ENCODE measurements at regions not wholly inside any gene's neighbourhood (a gene's known extent, or its start where the extent isn't known, plus 50 kb on each side); places are given as distances from the start of the nearest gene placed in this dataset.

- TF ChIP-seq CTCF (IDR thresholded peaks at IDR 0.05; ENCODE audit: low read length) (no peak), EZH2 (IDR thresholded peaks at IDR 0.05; ENCODE audit: borderline replicate concordance, low read length) (no peak)
Measured at GRCh38 chr4:74555843-74556242, 110.9 kb downstream of the AREG start.
